ENCODE measurements at regions not wholly inside any gene's neighbourhood (a gene's known extent, or its start where the extent isn't known, plus 50 kb on each side); places are given as distances from the start of the nearest gene placed in this dataset.

- TF ChIP-seq EP300 (IDR thresholded peaks at IDR 0.05) (no peak), POLR2A (IDR thresholded peaks at IDR 0.05; ENCODE audit: low read depth) (no peak)
- TF ChIP-seq, protein P1, sequence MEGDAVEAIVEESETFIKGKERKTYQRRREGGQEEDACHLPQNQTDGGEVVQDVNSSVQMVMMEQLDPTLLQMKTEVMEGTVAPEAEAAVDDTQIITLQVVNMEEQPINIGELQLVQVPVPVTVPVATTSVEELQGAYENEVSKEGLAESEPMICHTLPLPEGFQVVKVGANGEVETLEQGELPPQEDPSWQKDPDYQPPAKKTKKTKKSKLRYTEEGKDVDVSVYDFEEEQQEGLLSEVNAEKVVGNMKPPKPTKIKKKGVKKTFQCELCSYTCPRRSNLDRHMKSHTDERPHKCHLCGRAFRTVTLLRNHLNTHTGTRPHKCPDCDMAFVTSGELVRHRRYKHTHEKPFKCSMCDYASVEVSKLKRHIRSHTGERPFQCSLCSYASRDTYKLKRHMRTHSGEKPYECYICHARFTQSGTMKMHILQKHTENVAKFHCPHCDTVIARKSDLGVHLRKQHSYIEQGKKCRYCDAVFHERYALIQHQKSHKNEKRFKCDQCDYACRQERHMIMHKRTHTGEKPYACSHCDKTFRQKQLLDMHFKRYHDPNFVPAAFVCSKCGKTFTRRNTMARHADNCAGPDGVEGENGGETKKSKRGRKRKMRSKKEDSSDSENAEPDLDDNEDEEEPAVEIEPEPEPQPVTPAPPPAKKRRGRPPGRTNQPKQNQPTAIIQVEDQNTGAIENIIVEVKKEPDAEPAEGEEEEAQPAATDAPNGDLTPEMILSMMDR (IDR thresholded peaks at IDR 0.05) = no peak
These were observed 1608.8 kb upstream of the PCDH10 start for GRCh38 chr4:131540256-131540655.
